HEK293 (cell line): ENCODE measurements at regions not wholly inside any gene's neighbourhood (a gene's known extent, or its start where the extent isn't known, plus 50 kb on each side); places are given as distances from the start of the nearest gene placed in this dataset.
"Not testable (repeated sequence)": the region's sequence is repeated elsewhere in the genome, so short reads cannot be mapped to it uniquely, and the experiment has no call there.

Source experiments
- CTCF ChIA-PET: fragments of 350-600 bp; formaldehyde crosslinking; extraction: SDS; loops from one replicate; lab custom pipeline; 2021; ENCODE audit warnings: antibody characterized with exemption; lab: Yijun Ruan, JAX
- POLR2A ChIA-PET: fragments of 300-600 bp; formaldehyde crosslinking; extraction: SDS; loops from one replicate; lab custom pipeline; 2020; ENCODE audit warnings: antibody characterized with exemption, inconsistent platforms; lab: Yijun Ruan, JAX
- H3K27ac ChIP-seq: fragments of 200-500 bp; sonication (Bioruptor generic); 2 replicates; pipeline ENCODE4 v1.5.1; 2014; ENCODE audit warnings: low read depth, low read length, control low read depth, inconsistent platforms; ENCODE audit errors: extremely low read depth
- H3K36me3 ChIP-seq, 2 experiments: fragments of 200-500 bp in 1 of 2; sonication (Bioruptor generic) in 1 of 2; 1 replicate in 1 of 2; 2 replicates in 1 of 2; pipeline ENCODE4 v1.5.1; 2014 to 2017; ENCODE audit warnings: inconsistent platforms in 2 of 2, low read length in 2 of 2; ENCODE audit not compliant: control insufficient read depth in 2 of 2, insufficient read depth in 1 of 2
- H3K4me1 ChIP-seq: fragments of 200-500 bp; sonication (Bioruptor generic); 2 replicates; pipeline ENCODE4 v1.5.1; 2014; ENCODE audit warnings: mild to moderate bottlenecking, low read length, inconsistent platforms; ENCODE audit not compliant: control insufficient read depth, insufficient read depth
- H3K4me3 ChIP-seq: 2 replicates; pipeline ENCODE4 v1.5.1; 2011; ENCODE audit warnings: low read depth, mild to moderate bottlenecking, control low read depth, low read length, moderate library complexity
- H3K9me3 ChIP-seq: fragments of 200-500 bp; sonication (Bioruptor generic); 2 replicates; pipeline ENCODE4 v1.5.1; 2014; ENCODE audit warnings: low read depth, low read length, inconsistent platforms; ENCODE audit not compliant: control insufficient read depth, insufficient read depth

GRCh38 chr1:120955961-120956360 lies 66.4 kb downstream of the PPIAL4A start:
- H3K36me3 ChIP-seq, POLR2A ChIA-PET, H3K27ac ChIP-seq, H3K4me1 ChIP-seq, H3K4me3 ChIP-seq, H3K9me3 ChIP-seq, CTCF ChIA-PET: not testable (repeated sequence)

- H3K27ac ChIP-seq, H3K4me1 ChIP-seq, H3K4me3 ChIP-seq, H3K9me3 ChIP-seq, CTCF ChIA-PET, POLR2A ChIA-PET, H3K36me3 ChIP-seq: not testable (repeated sequence)
These were observed 76.4 kb downstream of the PPIAL4A start for GRCh38 chr1:120966018-120966417.

GRCh38 chr1:120972863-120973262 lies 83.3 kb downstream of the PPIAL4A start:
- H3K27ac ChIP-seq, H3K4me3 ChIP-seq, POLR2A ChIA-PET, CTCF ChIA-PET, H3K9me3 ChIP-seq, H3K36me3 ChIP-seq, H3K4me1 ChIP-seq: not testable (repeated sequence)

- H3K4me1 ChIP-seq, POLR2A ChIA-PET, H3K36me3 ChIP-seq, H3K4me3 ChIP-seq, CTCF ChIA-PET, H3K27ac ChIP-seq, H3K9me3 ChIP-seq: not testable (repeated sequence)
These were observed 84.3 kb downstream of the PPIAL4A start for GRCh38 chr1:120973836-120974235.

- H3K27ac ChIP-seq, H3K4me1 ChIP-seq, H3K4me3 ChIP-seq, CTCF ChIA-PET, POLR2A ChIA-PET, H3K36me3 ChIP-seq, H3K9me3 ChIP-seq: not testable (repeated sequence)
These were observed 87.7 kb downstream of the PPIAL4A start for GRCh38 chr1:120977279-120977678.

- not testable (repeated sequence) for H3K4me1 ChIP-seq
These were observed 92.0 kb downstream of the PPIAL4A start for GRCh38 chr1:120981489-120982094.

GRCh38 chr1:120994614-120995013 lies 105.0 kb downstream of the PPIAL4A start:
- H3K27ac ChIP-seq, POLR2A ChIA-PET, H3K4me1 ChIP-seq, CTCF ChIA-PET, H3K9me3 ChIP-seq, H3K36me3 ChIP-seq, H3K4me3 ChIP-seq: not testable (repeated sequence)

More at GRCh38 chr1:120981489-120982094, 92.0 kb downstream of the PPIAL4A start:
- POLR2A ChIA-PET, H3K9me3 ChIP-seq, H3K4me3 ChIP-seq, CTCF ChIA-PET, H3K27ac ChIP-seq, H3K36me3 ChIP-seq: not testable (repeated sequence)

- H3K4me3 ChIP-seq, POLR2A ChIA-PET, H3K36me3 ChIP-seq, H3K9me3 ChIP-seq, H3K27ac ChIP-seq, H3K4me1 ChIP-seq, CTCF ChIA-PET: not testable (repeated sequence)
These were observed 105.5 kb downstream of the PPIAL4A start for GRCh38 chr1:120995025-120995424.

GRCh38 chr1:121001090-121001726 lies 111.6 kb downstream of the PPIAL4A start:
- H3K4me1 ChIP-seq, H3K4me3 ChIP-seq, POLR2A ChIA-PET, CTCF ChIA-PET, H3K36me3 ChIP-seq, H3K27ac ChIP-seq, H3K9me3 ChIP-seq: not testable (repeated sequence)

GRCh38 chr1:121003230-121003629 lies 113.7 kb downstream of the PPIAL4A start:
- H3K27ac ChIP-seq, H3K4me3 ChIP-seq, H3K36me3 ChIP-seq, CTCF ChIA-PET, H3K4me1 ChIP-seq, POLR2A ChIA-PET, H3K9me3 ChIP-seq: not testable (repeated sequence)

GRCh38 chr1:121006826-121007225 lies 117.3 kb downstream of the PPIAL4A start:
- CTCF ChIA-PET, H3K36me3 ChIP-seq, H3K27ac ChIP-seq, POLR2A ChIA-PET, H3K4me1 ChIP-seq, H3K9me3 ChIP-seq, H3K4me3 ChIP-seq: not testable (repeated sequence)
